SK-N-MC (cell line): ENCODE measurements at regions not wholly inside any gene's neighbourhood (a gene's known extent, or its start where the extent isn't known, plus 50 kb on each side); places are given as distances from the start of the nearest gene placed in this dataset.

Source experiments
- EZH2 ChIP-seq: fragments of 200-600 bp; sonication (generic); IDR thresholded peaks from one replicate; pipeline ENCODE4 v1.6.1; 2017; ENCODE audit warnings: antibody characterized with exemption
- FOXP2 ChIP-seq: optimal IDR thresholded peaks from 2 replicates; pipeline ENCODE3; 2011; ENCODE audit warnings: mild to moderate bottlenecking, moderate library complexity; ENCODE audit not compliant: insufficient read depth; ENCODE audit errors: extremely low read length, control extremely low read depth
- POLR2AphosphoS5 ChIP-seq: IDR thresholded peaks from 2 replicates; pipeline ENCODE4 v1.6.1; 2012; ENCODE audit warnings: mild to moderate bottlenecking, low read depth, low read length, borderline replicate concordance

DNA sequence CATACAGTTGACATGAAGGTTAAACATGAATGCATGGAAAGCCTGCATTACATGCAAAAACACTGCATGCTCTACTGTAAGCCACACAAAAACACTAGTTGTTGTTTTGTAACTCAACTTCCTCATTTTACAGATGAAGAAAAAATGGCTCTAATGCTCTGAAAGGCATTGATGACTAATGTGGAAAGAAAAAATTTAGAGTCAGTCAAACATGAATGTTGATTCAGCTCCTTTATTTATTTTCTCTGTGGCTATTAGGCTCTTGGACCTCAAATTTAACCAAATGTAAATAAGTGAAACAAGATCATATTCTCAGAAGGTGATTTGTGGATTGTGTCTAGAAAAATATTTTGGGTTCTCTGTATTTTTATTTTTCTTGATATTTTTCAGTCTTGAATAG, 336.7 kb upstream of the ZNF717 start:
- TF ChIP-seq EZH2 (no peak), POLR2AphosphoS5 (no peak), FOXP2 (no peak)
